Calu3 (cell line): ENCODE measurements at regions not wholly inside any gene's neighbourhood (a gene's known extent, or its start where the extent isn't known, plus 50 kb on each side); places are given as distances from the start of the nearest gene placed in this dataset.

ENCODE experiments used
- BruUV-seq: library from RNA; stranded (reverse); fragments of 400-500 nt; replicated peaks from 2 replicates; lab custom pipeline; 2021; lab: Mats Ljungman, UMichigan
- CTCF ChIA-PET: fragments of 300-600 bp; sonication (Branson Sonifier 250); formaldehyde crosslinking; loops from one replicate; lab custom pipeline; 2022; ENCODE audit warnings: antibody characterized with exemption; lab: Charles Lee
- DNase-seq: peaks from one replicate; pipeline ENCODE4 v3.0.0; 2022
- H3K27ac Mint-ChIP-seq: one replicate; pipeline ENCODE4 v1.8.0; 2022; ENCODE audit warnings: mixed read lengths; ENCODE audit not compliant: unreplicated experiment
- H3K27me3 Mint-ChIP-seq: one replicate; pipeline ENCODE4 v1.8.0; 2022; ENCODE audit warnings: mixed read lengths; ENCODE audit not compliant: unreplicated experiment
- H3K36me3 Mint-ChIP-seq: one replicate; pipeline ENCODE4 v1.8.0; 2022; ENCODE audit warnings: mild to moderate bottlenecking, moderate library complexity, mixed read lengths; ENCODE audit not compliant: insufficient read depth, unreplicated experiment
- H3K4me1 Mint-ChIP-seq: one replicate; pipeline ENCODE4 v1.8.0; 2022; ENCODE audit warnings: mild to moderate bottlenecking, low read depth, mixed read lengths; ENCODE audit not compliant: unreplicated experiment
- H3K4me3 Mint-ChIP-seq: one replicate; pipeline ENCODE4 v1.8.0; 2022; ENCODE audit warnings: mild to moderate bottlenecking, low read depth, moderate library complexity, mixed read lengths; ENCODE audit not compliant: unreplicated experiment
- H3K9me3 Mint-ChIP-seq: one replicate; pipeline ENCODE4 v1.8.0; 2022; ENCODE audit warnings: low read depth, mixed read lengths; ENCODE audit not compliant: unreplicated experiment
- CTCF ChIP-seq: fragments of 200-600 bp; IDR thresholded peaks from one replicate; pipeline ENCODE4 v1.8.0; 2022; ENCODE audit warnings: antibody characterized with exemption; ENCODE audit not compliant: unreplicated experiment
- intact Hi-C: fragments of 100-400 bp; cut with micrococcal nuclease; formaldehyde crosslinking; loops from one replicate; pipeline ENCODE4 v1.10.0; 2022; ENCODE audit not compliant: unreplicated experiment

DNA sequence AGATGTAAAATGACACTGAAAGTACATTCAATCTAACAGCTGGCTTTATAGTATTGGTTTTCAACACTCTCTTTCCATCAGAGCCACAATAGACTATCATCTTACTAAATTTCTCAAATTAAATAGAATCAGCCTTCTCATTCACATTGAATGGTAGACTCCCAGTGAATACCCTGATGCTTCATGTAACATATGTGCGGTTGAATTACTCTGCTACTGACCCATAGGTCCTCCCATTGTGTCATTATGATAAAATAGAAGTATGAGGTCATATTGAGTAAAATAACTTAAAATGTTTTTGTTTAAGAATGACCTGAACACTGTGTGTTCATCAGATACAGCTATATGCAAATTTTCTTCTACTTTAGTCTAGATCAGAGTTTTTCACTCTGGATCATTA is 75.9 kb upstream of the ADAMTSL1 start:
- no peaks in the 10 kb centered on the region for H3K27me3 Mint-ChIP-seq

GRCh38 chr9:18404434-18405029 is 69.4 kb upstream of the ADAMTSL1 start:
- no peak for TF ChIP-seq CTCF
- H3K27me3 Mint-ChIP-seq, result no peaks in the 10 kb centered on the region
- no peak overlapping the region for H3K27ac Mint-ChIP-seq
- H3K36me3 Mint-ChIP-seq, result no peaks in the 10 kb centered on the region
- no peak for DNase-seq
- H3K4me1 Mint-ChIP-seq, result no peaks in the 10 kb centered on the region
- no TSS peak for BruUV-seq
- CTCF ChIA-PET, result no interaction called here
- no peaks in the 10 kb centered on the region for H3K9me3 Mint-ChIP-seq
- H3K4me3 Mint-ChIP-seq, result no peak overlapping the region
- intact Hi-C loops, result no loop called here

More for the DNA sequence above, 75.9 kb upstream of the ADAMTSL1 start:
- no peak for DNase-seq
- peaks cover 9% of the 10 kb centered on the region for H3K4me1 Mint-ChIP-seq
- H3K36me3 Mint-ChIP-seq, result peaks cover 8% of the 10 kb centered on the region
- no peak overlapping the region for H3K27ac Mint-ChIP-seq
- no peak for TF ChIP-seq CTCF
- CTCF ChIA-PET, result no interaction called here
- intact Hi-C loops, result loop anchor here (10.0 kb wide), 1 partner anchor 63 kb away; no protein-coding TSS in a partner anchor
- no peaks in the 10 kb centered on the region for H3K9me3 Mint-ChIP-seq
- no TSS peak for BruUV-seq
- H3K4me3 Mint-ChIP-seq, result no peak overlapping the region

GRCh38 chr9:18405240-18405639 is 68.7 kb upstream of the ADAMTSL1 start:
- H3K4me1 Mint-ChIP-seq, result no peaks in the 10 kb centered on the region
- CTCF ChIA-PET, result no interaction called here
- BruUV-seq, result no TSS peak

GRCh38 chr9:18410983-18411382 is 63.0 kb upstream of the ADAMTSL1 start:
- no peak overlapping the region for H3K27ac Mint-ChIP-seq
- BruUV-seq, result no TSS peak
- H3K4me3 Mint-ChIP-seq, result no peak overlapping the region
- CTCF ChIA-PET, result no interaction called here
- intact Hi-C loops, result no loop called here
- no peaks in the 10 kb centered on the region for H3K27me3 Mint-ChIP-seq
- no peaks in the 10 kb centered on the region for H3K36me3 Mint-ChIP-seq
- no peak for DNase-seq
- TF ChIP-seq CTCF, result no peak
- H3K9me3 Mint-ChIP-seq, result no peaks in the 10 kb centered on the region
- no peaks in the 10 kb centered on the region for H3K4me1 Mint-ChIP-seq

More at GRCh38 chr9:18405240-18405639, 68.7 kb upstream of the ADAMTSL1 start:
- H3K36me3 Mint-ChIP-seq, result no peaks in the 10 kb centered on the region
- no peak overlapping the region for H3K27ac Mint-ChIP-seq
- H3K27me3 Mint-ChIP-seq, result no peaks in the 10 kb centered on the region
- H3K9me3 Mint-ChIP-seq, result no peaks in the 10 kb centered on the region
- intact Hi-C loops, result no loop called here
- no peak for DNase-seq
- no peak for TF ChIP-seq CTCF
- no peak overlapping the region for H3K4me3 Mint-ChIP-seq
